Sigmoid colon (tissue), 6 donors: ENCODE measurements at regions not wholly inside any gene's neighbourhood (a gene's known extent, or its start where the extent isn't known, plus 50 kb on each side); places are given as distances from the start of the nearest gene placed in this dataset.

Experiments used
- DNase-seq: peaks from one replicate; pipeline ENCODE4 v3.0.0-alpha.2; 2019
- H3K27ac ChIP-seq, 4 donors: fragments of 200-600 bp; sonication (generic); one replicate each; pipeline ENCODE4 v1.5.1; 2016 to 2019; ENCODE audit warnings: mild to moderate bottlenecking in 1 of 4
- H3K27me3 ChIP-seq, 3 donors: fragments of 200-600 bp; sonication (generic); one replicate each; pipeline ENCODE4 v1.5.1; 2019; ENCODE audit warnings: mild to moderate bottlenecking in 1 of 3
- H3K36me3 ChIP-seq, 4 donors: fragments of 200-600 bp; sonication (generic); one replicate each; pipeline ENCODE4 v1.5.1; 2016 to 2019
- H3K4me1 ChIP-seq, 4 donors: fragments of 200-600 bp; sonication (generic); one replicate each; pipeline ENCODE4 v1.5.1; 2017 to 2019
- H3K4me3 ChIP-seq, 4 donors: fragments of 200-600 bp; sonication (generic); one replicate each; pipeline ENCODE4 v1.5.1; 2017 to 2019; ENCODE audit warnings: mild to moderate bottlenecking in 2 of 4, moderate library complexity in 1 of 4
- H3K9me3 ChIP-seq, 4 donors: fragments of 200-600 bp in 3 of 4; sonication (generic) in 3 of 4; one replicate each; pipeline versions ENCODE4 v1.5.1 to v1.6.1; 2013 to 2019
- CTCF ChIP-seq, 4 experiments: fragments of 450-650 bp in 3 of 4; fragments of 200-600 bp in 1 of 4; IDR thresholded peaks; one replicate each; pipeline ENCODE4 v1.5.1; 2016 to 2019; ENCODE audit warnings: antibody characterized with exemption in 4 of 4, mild to moderate bottlenecking in 3 of 4, moderate library complexity in 2 of 4
- EP300 ChIP-seq, 4 donors: sonication (generic); formaldehyde crosslinking; IDR thresholded peaks; one replicate each; pipeline ENCODE4 v1.6.1; 2017; ENCODE audit warnings: antibody characterized with exemption in 4 of 4
- POLR2A ChIP-seq, 2 donors: fragments of 450-650 bp; IDR thresholded peaks; one replicate each; pipeline ENCODE4 v1.6.1; 2016; ENCODE audit warnings: antibody characterized with exemption in 2 of 2, mild to moderate bottlenecking in 2 of 2, moderate library complexity in 2 of 2
- POLR2AphosphoS5 ChIP-seq, 4 donors: sonication (generic); formaldehyde crosslinking; IDR thresholded peaks; one replicate each; pipeline ENCODE4 v1.6.1; 2017; ENCODE audit warnings: antibody characterized with exemption in 4 of 4
- WGBS, 2 donors: extraction: QIAGEN DNeasy Blood & Tissue Kit; methylation state at CpG; one replicate each; pipeline ENCODE4 v1.1.7; 2013; 5-methylcytosine and 5-hydroxymethylcytosine counted together
- intact Hi-C: fragments of 100-400 bp; cut with DNase I; formaldehyde crosslinking; loops from one replicate; pipeline ENCODE4 v1.15.1; 2023
- donor health status: healthy with polysubstance abuse.
- donor health status: healthy.

GRCh38 chr7:57482-58255 is 134.7 kb upstream of the FAM20C start:
- no peaks in the 10 kb centered on the region for H3K27me3 ChIP-seq
- no peak overlapping the region for H3K27ac ChIP-seq
- intact Hi-C loops: no loop called here
- no peaks in the 10 kb centered on the region for H3K36me3 ChIP-seq
- no peak overlapping the region for H3K4me3 ChIP-seq
- H3K4me1 ChIP-seq: no peaks in the 10 kb centered on the region
- 73 to 75% methylated on average over 9 of the region's 9 CpGs for whole genome bisulfite sequencing, 2 donors
- TF ChIP-seq CTCF (IDR thresholded peaks at IDR 0.05) (no peak), POLR2A (IDR thresholded peaks at IDR 0.05) (no peak), POLR2AphosphoS5 (IDR thresholded peaks at IDR 0.05) (no peak), EP300 (IDR thresholded peaks at IDR 0.05) (no peak)
- no peaks in the 10 kb centered on the region for H3K9me3 ChIP-seq
- no peak for DNase-seq

GRCh38 chr7:58316-58715 is 134.1 kb upstream of the FAM20C start:
- Histone ChIP-seq H3K4me1 (peaks cover 0 to under 1% (median 0%) of the 10 kb centered on the region in 4 donors), H3K9me3 (no peaks in the 10 kb centered on the region), H3K27me3 (no peaks in the 10 kb centered on the region), H3K4me3 (no peak overlapping the region), H3K27ac (no peak overlapping the region), H3K36me3 (no peaks in the 10 kb centered on the region)
- intact Hi-C loops: no loop called here
- 82 to 87% methylated on average over 7 of the region's 7 CpGs for WGBS, 2 donors
- TF ChIP-seq POLR2AphosphoS5 (IDR thresholded peaks at IDR 0.05) (no peak), EP300 (IDR thresholded peaks at IDR 0.05) (no peak), POLR2A (IDR thresholded peaks at IDR 0.05) (no peak), CTCF (IDR thresholded peaks at IDR 0.05) (no peak)
- DNase-seq: no peak

GRCh38 chr7:59079-60016 is 133.0 kb upstream of the FAM20C start:
- no peaks in the 10 kb centered on the region for H3K36me3 ChIP-seq
- intact Hi-C loops: no loop called here
- peaks cover 0 to 11% (median 6%) of the 10 kb centered on the region in 4 donors for H3K4me1 ChIP-seq
- 75 to 76% methylated on average over 16 of the region's 16 CpGs for WGBS, 2 donors
- no peaks in the 10 kb centered on the region for H3K27me3 ChIP-seq
- no peaks in the 10 kb centered on the region for H3K9me3 ChIP-seq
- TF ChIP-seq POLR2AphosphoS5 (IDR thresholded peaks at IDR 0.05) (no peak), CTCF (IDR thresholded peaks at IDR 0.05) (no peak), EP300 (IDR thresholded peaks at IDR 0.05) (no peak), POLR2A (IDR thresholded peaks at IDR 0.05) (no peak)
- DNase-seq: no peak
- no peak overlapping the region for H3K27ac ChIP-seq
- no peak overlapping the region for H3K4me3 ChIP-seq

GRCh38 chr7:60017-60675 is 132.2 kb upstream of the FAM20C start:
- Histone ChIP-seq H3K27ac (no peak overlapping the region), H3K27me3 (no peaks in the 10 kb centered on the region), H3K9me3 (no peaks in the 10 kb centered on the region), H3K4me3 (no peak overlapping the region), H3K36me3 (no peaks in the 10 kb centered on the region), H3K4me1 (peaks cover 0 to 17% (median 11%) of the 10 kb centered on the region in 4 donors)
- WGBS, 2 donors: 79 to 87% methylated on average over 16 of the region's 16 CpGs
- intact Hi-C loops: no loop called here
- TF ChIP-seq CTCF (IDR thresholded peaks at IDR 0.05): no peak
- no peak for TF ChIP-seq POLR2A (IDR thresholded peaks at IDR 0.05)
- no peak for TF ChIP-seq EP300 (IDR thresholded peaks at IDR 0.05)
- TF ChIP-seq POLR2AphosphoS5 (IDR thresholded peaks at IDR 0.05): no peak
- peak; percentile 53 for DNase-seq
